GM23338 (cell line): ENCODE measurements at regions not wholly inside any gene's neighbourhood (a gene's known extent, or its start where the extent isn't known, plus 50 kb on each side); places are given as distances from the start of the nearest gene placed in this dataset.

Experiments
- ATAC-seq: fragments of 200-7000 bp; cut with Tn5 transposase; 3 replicates; pipeline ENCODE4 v1.9.1; 2020
- DNase-seq: peaks from one replicate; pipeline ENCODE4 v3.0.0-alpha.2; 2015; ENCODE audit warnings: low spot score
- H2AFZ ChIP-seq: fragments of 200-600 bp; sonication (generic); 2 replicates; pipeline ENCODE4 v1.8.0; 2016; ENCODE audit warnings: antibody characterized with exemption, mild to moderate bottlenecking, moderate library complexity
- H3F3A ChIP-seq: fragments of 200-600 bp; sonication (generic); replicated peaks from 2 replicates; pipeline ENCODE4 v1.8.0; 2017; ENCODE audit warnings: antibody characterized with exemption, mixed run types, low read depth
- H3K27ac ChIP-seq: fragments of 200-600 bp; sonication (generic); 2 replicates; pipeline ENCODE4 v1.6.1; 2016; ENCODE audit warnings: low read depth
- H3K27me3 ChIP-seq: fragments of 200-600 bp; sonication (generic); 2 replicates; pipeline ENCODE4 v1.8.0; 2016; ENCODE audit warnings: mild to moderate bottlenecking, mixed run types, moderate library complexity; ENCODE audit not compliant: insufficient read depth
- H3K36me3 ChIP-seq: fragments of 200-600 bp; sonication (generic); 2 replicates; pipeline ENCODE4 v1.8.0; 2016; ENCODE audit warnings: mild to moderate bottlenecking; ENCODE audit not compliant: insufficient read depth
- H3K4me1 ChIP-seq: fragments of 200-600 bp; sonication (generic); 2 replicates; pipeline ENCODE4 v1.8.0; 2016; ENCODE audit warnings: mild to moderate bottlenecking, moderate library complexity; ENCODE audit not compliant: insufficient read depth
- H3K4me2 ChIP-seq: fragments of 200-600 bp; sonication (generic); 2 replicates; pipeline ENCODE4 v1.7.1; 2017; ENCODE audit warnings: mixed run types
- H3K4me3 ChIP-seq: fragments of 200-600 bp; sonication (generic); 2 replicates; pipeline ENCODE4 v1.6.1; 2016; ENCODE audit warnings: mixed run types
- H3K79me2 ChIP-seq: fragments of 200-600 bp; sonication (generic); replicated peaks from 2 replicates; pipeline ENCODE4 v1.8.0; 2017; ENCODE audit warnings: mild to moderate bottlenecking; ENCODE audit not compliant: insufficient read depth
- H3K9me2 ChIP-seq: fragments of 200-600 bp; sonication (generic); 2 replicates; pipeline ENCODE4 v1.8.0; 2017; ENCODE audit not compliant: insufficient read depth
- H4K20me1 ChIP-seq: fragments of 200-600 bp; sonication (generic); replicated peaks from 2 replicates; pipeline ENCODE4 v1.8.0; 2017; ENCODE audit warnings: mild to moderate bottlenecking; ENCODE audit not compliant: insufficient read depth
- H3K27ac Mint-ChIP-seq: 2 replicates; pipeline ENCODE4 v1.8.0; 2020; ENCODE audit warnings: inconsistent platforms, mild to moderate bottlenecking, moderate library complexity, mixed read lengths
- H3K27me3 Mint-ChIP-seq: 3 replicates; pipeline ENCODE4 v1.8.0; 2022; ENCODE audit warnings: low read depth, mild to moderate bottlenecking, moderate library complexity, mixed read lengths, inconsistent platforms; ENCODE audit not compliant: insufficient read depth, poor library complexity
- H3K36me3 Mint-ChIP-seq: 3 replicates; pipeline ENCODE4 v1.8.0; 2021; ENCODE audit warnings: low read depth, mild to moderate bottlenecking, inconsistent platforms, moderate library complexity, mixed read lengths
- H3K4me1 Mint-ChIP-seq: 3 replicates; pipeline ENCODE4 v1.8.0; 2020; ENCODE audit warnings: mild to moderate bottlenecking, inconsistent platforms, mixed read lengths
- H3K4me3 Mint-ChIP-seq: 3 replicates; pipeline ENCODE4 v1.8.0; 2021; ENCODE audit warnings: moderate library complexity, mild to moderate bottlenecking, inconsistent platforms, mixed read lengths
- H3K9me3 Mint-ChIP-seq: 3 replicates; pipeline ENCODE4 v1.8.0; 2020; ENCODE audit warnings: moderate library complexity, mild to moderate bottlenecking, inconsistent platforms, mixed read lengths
- CREB1 ChIP-seq: fragments of 250-450 bp; sonication (Bioruptor Pico); IDR thresholded peaks from 2 replicates; pipeline ENCODE4 v1.5.0; 2020; ENCODE audit warnings: low read depth, mild to moderate bottlenecking, moderate library complexity
- EZH2 ChIP-seq: fragments of 200-600 bp; sonication (generic); IDR thresholded peaks from one replicate; pipeline ENCODE4 v1.8.0; 2017; ENCODE audit warnings: antibody characterized with exemption, mild to moderate bottlenecking, low read depth; ENCODE audit not compliant: unreplicated experiment
- EZH2phosphoT487 ChIP-seq: fragments of 200-600 bp; sonication (generic); IDR thresholded peaks from one replicate; pipeline ENCODE4 v1.8.1; 2018; ENCODE audit warnings: antibody characterized with exemption; ENCODE audit not compliant: unreplicated experiment
- JUNB ChIP-seq: IDR thresholded peaks from one replicate; pipeline ENCODE4 v1.6.1; 2016; ENCODE audit warnings: antibody characterized with exemption; ENCODE audit not compliant: unreplicated experiment
- NANOG ChIP-seq: IDR thresholded peaks from 2 replicates; pipeline ENCODE4 v1.6.1; 2016; ENCODE audit warnings: antibody characterized with exemption, borderline replicate concordance
- POLR2AphosphoS5 ChIP-seq: IDR thresholded peaks from 2 replicates; pipeline ENCODE4 v1.6.1; 2016; ENCODE audit warnings: antibody characterized with exemption, low read depth
- STAT1 ChIP-seq: IDR thresholded peaks from one replicate; pipeline ENCODE4 v1.6.1; 2016; ENCODE audit warnings: antibody characterized with exemption; ENCODE audit not compliant: unreplicated experiment
- ZNF114 ChIP-seq: fragments of 250-450 bp; sonication (Bioruptor Pico); IDR thresholded peaks from 2 replicates; pipeline ENCODE4 v1.5.0; 2020; ENCODE audit warnings: mild to moderate bottlenecking, moderate library complexity
- ZNF331 ChIP-seq: fragments of 250-450 bp; sonication (Bioruptor Pico); IDR thresholded peaks from 2 replicates; pipeline ENCODE4 v1.5.0; 2020; ENCODE audit warnings: low read depth, mild to moderate bottlenecking, moderate library complexity
- TF ChIP-seq, protein P1 (sequence below): fragments of 250-450 bp; sonication (Bioruptor Pico); IDR thresholded peaks from 2 replicates; pipeline ENCODE4 v1.5.0; 2020; ENCODE audit warnings: mild to moderate bottlenecking, moderate library complexity
- TF ChIP-seq, protein P2 (sequence below): IDR thresholded peaks from one replicate; pipeline ENCODE4 v1.6.1; 2018; ENCODE audit warnings: antibody characterized with exemption; ENCODE audit not compliant: unreplicated experiment
- TF ChIP-seq, protein P3 (sequence below): IDR thresholded peaks from 2 replicates; pipeline ENCODE4 v1.6.1; 2016; ENCODE audit warnings: antibody characterized with exemption
- TF ChIP-seq, protein P4 (sequence below), 2 experiments: fragments of 200-600 bp in 1 of 2; sonication (generic) in 1 of 2; conservative IDR thresholded peaks; 2 replicates each; pipeline versions ENCODE4 v1.5.1 to v1.6.1; 2016 to 2017; ENCODE audit warnings: antibody characterized with exemption in 2 of 2, low read depth in 2 of 2, mild to moderate bottlenecking in 2 of 2, moderate library complexity in 1 of 2

DNA sequence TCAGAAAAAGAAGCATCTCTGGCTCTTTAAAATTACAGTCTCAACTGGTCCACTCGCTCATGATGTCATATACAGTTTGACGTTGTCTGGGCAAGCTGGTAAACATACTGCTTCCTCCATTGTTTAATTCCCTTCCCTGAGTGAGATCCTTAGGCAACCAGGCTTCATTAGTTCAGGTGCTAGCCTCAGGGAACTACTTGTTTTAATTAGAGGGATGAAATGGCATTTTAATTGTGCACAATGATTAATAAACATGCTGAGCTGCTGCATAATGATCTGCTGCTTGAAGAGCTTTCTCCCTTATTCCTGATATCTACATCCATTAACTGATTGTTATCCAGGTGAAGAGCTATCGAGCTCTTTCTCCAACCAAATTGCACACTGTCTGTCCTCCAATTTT lies 195.6 kb upstream of the ETAA1 start (continued):
- TF ChIP-seq NANOG: no peak

DNA sequence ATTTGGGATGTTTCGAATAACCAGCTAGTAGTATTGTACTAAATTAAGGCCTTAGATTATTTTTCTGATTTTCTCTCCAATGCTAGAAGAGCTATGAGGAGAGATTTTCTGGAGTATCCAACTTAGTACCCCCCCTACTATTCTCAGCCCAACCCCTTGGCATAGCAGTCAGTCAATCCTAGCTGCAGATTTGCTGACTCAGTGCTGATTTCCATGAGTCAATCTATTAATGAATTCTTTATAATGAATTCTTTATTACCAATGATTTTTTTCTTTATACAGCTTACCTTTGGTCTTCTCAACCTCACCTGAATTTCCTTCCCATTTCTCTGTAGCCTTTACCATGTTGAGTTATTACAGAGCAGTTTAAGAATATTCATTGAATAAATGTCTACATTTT lies 192.8 kb upstream of the ETAA1 start:
- no peak overlapping the region for H3K4me3 Mint-ChIP-seq
- H3K4me1 ChIP-seq: no peaks in the 10 kb centered on the region
- H3K4me2 ChIP-seq: no peak overlapping the region
- no peak overlapping the region for H3K4me3 ChIP-seq
- no peak overlapping the region for H3K27ac Mint-ChIP-seq
- TF ChIP-seq EZH2phosphoT487: no peak
- TF ChIP-seq CREB1 (CRISPR knock-in tag): no peak
- TF ChIP-seq, protein P1, sequence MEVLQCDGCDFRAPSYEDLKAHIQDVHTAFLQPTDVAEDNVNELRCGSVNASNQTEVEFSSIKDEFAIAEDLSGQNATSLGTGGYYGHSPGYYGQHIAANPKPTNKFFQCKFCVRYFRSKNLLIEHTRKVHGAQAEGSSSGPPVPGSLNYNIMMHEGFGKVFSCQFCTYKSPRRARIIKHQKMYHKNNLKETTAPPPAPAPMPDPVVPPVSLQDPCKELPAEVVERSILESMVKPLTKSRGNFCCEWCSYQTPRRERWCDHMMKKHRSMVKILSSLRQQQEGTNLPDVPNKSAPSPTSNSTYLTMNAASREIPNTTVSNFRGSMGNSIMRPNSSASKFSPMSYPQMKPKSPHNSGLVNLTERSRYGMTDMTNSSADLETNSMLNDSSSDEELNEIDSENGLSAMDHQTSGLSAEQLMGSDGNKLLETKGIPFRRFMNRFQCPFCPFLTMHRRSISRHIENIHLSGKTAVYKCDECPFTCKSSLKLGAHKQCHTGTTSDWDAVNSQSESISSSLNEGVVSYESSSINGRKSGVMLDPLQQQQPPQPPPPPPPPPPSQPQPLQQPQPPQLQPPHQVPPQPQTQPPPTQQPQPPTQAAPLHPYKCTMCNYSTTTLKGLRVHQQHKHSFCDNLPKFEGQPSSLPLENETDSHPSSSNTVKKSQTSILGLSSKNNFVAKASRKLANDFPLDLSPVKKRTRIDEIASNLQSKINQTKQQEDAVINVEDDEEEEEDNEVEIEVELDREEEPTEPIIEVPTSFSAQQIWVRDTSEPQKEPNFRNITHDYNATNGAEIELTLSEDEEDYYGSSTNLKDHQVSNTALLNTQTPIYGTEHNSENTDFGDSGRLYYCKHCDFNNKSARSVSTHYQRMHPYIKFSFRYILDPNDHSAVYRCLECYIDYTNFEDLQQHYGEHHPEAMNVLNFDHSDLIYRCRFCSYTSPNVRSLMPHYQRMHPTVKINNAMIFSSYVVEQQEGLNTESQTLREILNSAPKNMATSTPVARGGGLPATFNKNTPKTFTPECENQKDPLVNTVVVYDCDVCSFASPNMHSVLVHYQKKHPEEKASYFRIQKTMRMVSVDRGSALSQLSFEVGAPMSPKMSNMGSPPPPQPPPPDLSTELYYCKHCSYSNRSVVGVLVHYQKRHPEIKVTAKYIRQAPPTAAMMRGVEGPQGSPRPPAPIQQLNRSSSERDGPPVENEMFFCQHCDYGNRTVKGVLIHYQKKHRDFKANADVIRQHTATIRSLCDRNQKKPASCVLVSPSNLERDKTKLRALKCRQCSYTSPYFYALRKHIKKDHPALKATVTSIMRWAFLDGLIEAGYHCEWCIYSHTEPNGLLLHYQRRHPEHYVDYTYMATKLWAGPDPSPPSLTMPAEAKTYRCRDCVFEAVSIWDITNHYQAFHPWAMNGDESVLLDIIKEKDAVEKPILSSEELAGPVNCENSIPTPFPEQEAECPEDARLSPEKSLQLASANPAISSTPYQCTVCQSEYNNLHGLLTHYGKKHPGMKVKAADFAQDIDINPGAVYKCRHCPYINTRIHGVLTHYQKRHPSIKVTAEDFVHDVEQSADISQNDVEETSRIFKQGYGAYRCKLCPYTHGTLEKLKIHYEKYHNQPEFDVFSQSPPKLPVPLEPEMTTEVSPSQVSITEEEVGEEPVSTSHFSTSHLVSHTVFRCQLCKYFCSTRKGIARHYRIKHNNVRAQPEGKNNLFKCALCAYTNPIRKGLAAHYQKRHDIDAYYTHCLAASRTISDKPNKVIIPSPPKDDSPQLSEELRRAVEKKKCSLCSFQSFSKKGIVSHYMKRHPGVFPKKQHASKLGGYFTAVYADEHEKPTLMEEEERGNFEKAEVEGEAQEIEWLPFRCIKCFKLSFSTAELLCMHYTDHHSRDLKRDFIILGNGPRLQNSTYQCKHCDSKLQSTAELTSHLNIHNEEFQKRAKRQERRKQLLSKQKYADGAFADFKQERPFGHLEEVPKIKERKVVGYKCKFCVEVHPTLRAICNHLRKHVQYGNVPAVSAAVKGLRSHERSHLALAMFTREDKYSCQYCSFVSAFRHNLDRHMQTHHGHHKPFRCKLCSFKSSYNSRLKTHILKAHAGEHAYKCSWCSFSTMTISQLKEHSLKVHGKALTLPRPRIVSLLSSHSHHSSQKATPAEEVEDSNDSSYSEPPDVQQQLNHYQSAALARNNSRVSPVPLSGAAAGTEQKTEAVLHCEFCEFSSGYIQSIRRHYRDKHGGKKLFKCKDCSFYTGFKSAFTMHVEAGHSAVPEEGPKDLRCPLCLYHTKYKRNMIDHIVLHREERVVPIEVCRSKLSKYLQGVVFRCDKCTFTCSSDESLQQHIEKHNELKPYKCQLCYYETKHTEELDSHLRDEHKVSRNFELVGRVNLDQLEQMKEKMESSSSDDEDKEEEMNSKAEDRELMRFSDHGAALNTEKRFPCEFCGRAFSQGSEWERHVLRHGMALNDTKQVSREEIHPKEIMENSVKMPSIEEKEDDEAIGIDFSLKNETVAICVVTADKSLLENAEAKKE: no peak
- TF ChIP-seq ZNF114 (CRISPR knock-in tag): no peak
- no peak for TF ChIP-seq EZH2
- no peak for TF ChIP-seq NANOG
- TF ChIP-seq, protein P2, sequence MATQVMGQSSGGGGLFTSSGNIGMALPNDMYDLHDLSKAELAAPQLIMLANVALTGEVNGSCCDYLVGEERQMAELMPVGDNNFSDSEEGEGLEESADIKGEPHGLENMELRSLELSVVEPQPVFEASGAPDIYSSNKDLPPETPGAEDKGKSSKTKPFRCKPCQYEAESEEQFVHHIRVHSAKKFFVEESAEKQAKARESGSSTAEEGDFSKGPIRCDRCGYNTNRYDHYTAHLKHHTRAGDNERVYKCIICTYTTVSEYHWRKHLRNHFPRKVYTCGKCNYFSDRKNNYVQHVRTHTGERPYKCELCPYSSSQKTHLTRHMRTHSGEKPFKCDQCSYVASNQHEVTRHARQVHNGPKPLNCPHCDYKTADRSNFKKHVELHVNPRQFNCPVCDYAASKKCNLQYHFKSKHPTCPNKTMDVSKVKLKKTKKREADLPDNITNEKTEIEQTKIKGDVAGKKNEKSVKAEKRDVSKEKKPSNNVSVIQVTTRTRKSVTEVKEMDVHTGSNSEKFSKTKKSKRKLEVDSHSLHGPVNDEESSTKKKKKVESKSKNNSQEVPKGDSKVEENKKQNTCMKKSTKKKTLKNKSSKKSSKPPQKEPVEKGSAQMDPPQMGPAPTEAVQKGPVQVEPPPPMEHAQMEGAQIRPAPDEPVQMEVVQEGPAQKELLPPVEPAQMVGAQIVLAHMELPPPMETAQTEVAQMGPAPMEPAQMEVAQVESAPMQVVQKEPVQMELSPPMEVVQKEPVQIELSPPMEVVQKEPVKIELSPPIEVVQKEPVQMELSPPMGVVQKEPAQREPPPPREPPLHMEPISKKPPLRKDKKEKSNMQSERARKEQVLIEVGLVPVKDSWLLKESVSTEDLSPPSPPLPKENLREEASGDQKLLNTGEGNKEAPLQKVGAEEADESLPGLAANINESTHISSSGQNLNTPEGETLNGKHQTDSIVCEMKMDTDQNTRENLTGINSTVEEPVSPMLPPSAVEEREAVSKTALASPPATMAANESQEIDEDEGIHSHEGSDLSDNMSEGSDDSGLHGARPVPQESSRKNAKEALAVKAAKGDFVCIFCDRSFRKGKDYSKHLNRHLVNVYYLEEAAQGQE: no peak
- TF ChIP-seq, protein P3, sequence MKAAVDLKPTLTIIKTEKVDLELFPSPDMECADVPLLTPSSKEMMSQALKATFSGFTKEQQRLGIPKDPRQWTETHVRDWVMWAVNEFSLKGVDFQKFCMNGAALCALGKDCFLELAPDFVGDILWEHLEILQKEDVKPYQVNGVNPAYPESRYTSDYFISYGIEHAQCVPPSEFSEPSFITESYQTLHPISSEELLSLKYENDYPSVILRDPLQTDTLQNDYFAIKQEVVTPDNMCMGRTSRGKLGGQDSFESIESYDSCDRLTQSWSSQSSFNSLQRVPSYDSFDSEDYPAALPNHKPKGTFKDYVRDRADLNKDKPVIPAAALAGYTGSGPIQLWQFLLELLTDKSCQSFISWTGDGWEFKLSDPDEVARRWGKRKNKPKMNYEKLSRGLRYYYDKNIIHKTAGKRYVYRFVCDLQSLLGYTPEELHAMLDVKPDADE: no peak
- TF ChIP-seq, protein P4, sequence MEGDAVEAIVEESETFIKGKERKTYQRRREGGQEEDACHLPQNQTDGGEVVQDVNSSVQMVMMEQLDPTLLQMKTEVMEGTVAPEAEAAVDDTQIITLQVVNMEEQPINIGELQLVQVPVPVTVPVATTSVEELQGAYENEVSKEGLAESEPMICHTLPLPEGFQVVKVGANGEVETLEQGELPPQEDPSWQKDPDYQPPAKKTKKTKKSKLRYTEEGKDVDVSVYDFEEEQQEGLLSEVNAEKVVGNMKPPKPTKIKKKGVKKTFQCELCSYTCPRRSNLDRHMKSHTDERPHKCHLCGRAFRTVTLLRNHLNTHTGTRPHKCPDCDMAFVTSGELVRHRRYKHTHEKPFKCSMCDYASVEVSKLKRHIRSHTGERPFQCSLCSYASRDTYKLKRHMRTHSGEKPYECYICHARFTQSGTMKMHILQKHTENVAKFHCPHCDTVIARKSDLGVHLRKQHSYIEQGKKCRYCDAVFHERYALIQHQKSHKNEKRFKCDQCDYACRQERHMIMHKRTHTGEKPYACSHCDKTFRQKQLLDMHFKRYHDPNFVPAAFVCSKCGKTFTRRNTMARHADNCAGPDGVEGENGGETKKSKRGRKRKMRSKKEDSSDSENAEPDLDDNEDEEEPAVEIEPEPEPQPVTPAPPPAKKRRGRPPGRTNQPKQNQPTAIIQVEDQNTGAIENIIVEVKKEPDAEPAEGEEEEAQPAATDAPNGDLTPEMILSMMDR (conservative IDR thresholded peaks at IDR 0.05; ENCODE audit: low read depth in 2 of 2): no peak
- no peak for TF ChIP-seq POLR2AphosphoS5
- TF ChIP-seq STAT1: no peak
- no peak for TF ChIP-seq JUNB
- no peak for TF ChIP-seq ZNF331 (CRISPR knock-in tag)
- no peak overlapping the region for H2AFZ ChIP-seq
- no peaks in the 10 kb centered on the region for H3K36me3 Mint-ChIP-seq
- ATAC-seq: no peak
- H3K27ac ChIP-seq: no peak overlapping the region
- no peaks in the 10 kb centered on the region for H3K9me2 ChIP-seq
- no peaks in the 10 kb centered on the region for H3K79me2 ChIP-seq
- H3K9me3 Mint-ChIP-seq: no peaks in the 10 kb centered on the region
- peaks cover 2% of the 10 kb centered on the region for H3K27me3 Mint-ChIP-seq
- H3F3A ChIP-seq: no peaks in the 10 kb centered on the region
- no peaks in the 10 kb centered on the region for H3K36me3 ChIP-seq
- H3K4me1 Mint-ChIP-seq: peaks cover 5% of the 10 kb centered on the region
- H4K20me1 ChIP-seq: no peaks in the 10 kb centered on the region
- no peaks in the 10 kb centered on the region for H3K27me3 ChIP-seq
- no peak for DNase-seq
